MM.1S (cell line): ENCODE measurements at regions not wholly inside any gene's neighbourhood (a gene's known extent, or its start where the extent isn't known, plus 50 kb on each side); places are given as distances from the start of the nearest gene placed in this dataset.

ENCODE experiments used
- CTCF ChIP-seq: fragments of 300-600 bp; sonication (generic); IDR thresholded peaks from 2 replicates; pipeline ENCODE4 v1.5.1; 2016; ENCODE audit warnings: antibody characterized with exemption, low read length, mixed read lengths
- EZH2 ChIP-seq: fragments of 300-600 bp; sonication (generic); optimal IDR thresholded peaks from 2 replicates; pipeline ENCODE3; 2017; ENCODE audit warnings: low read depth, mild to moderate bottlenecking, antibody characterized with exemption, low read length, mixed read lengths
- EZH2phosphoT487 ChIP-seq: fragments of 300-600 bp; sonication (generic); IDR thresholded peaks from 2 replicates; pipeline ENCODE4 v1.6.1; 2018; ENCODE audit warnings: antibody characterized with exemption, low read length

GRCh38 chr2:179335732-179336131, 71.1 kb upstream of the SESTD1 start:
- no peak for TF ChIP-seq EZH2
- no peak for TF ChIP-seq CTCF
- no peak for TF ChIP-seq EZH2phosphoT487
